GM12878 (cell line): ENCODE measurements at regions not wholly inside any gene's neighbourhood (a gene's known extent, or its start where the extent isn't known, plus 50 kb on each side); places are given as distances from the start of the nearest gene placed in this dataset.

Experiments used
- ATAC-seq: fragments of 200-7000 bp; cut with Tn5 transposase; 3 replicates; pipeline ENCODE4 v1.9.1; 2020; ENCODE audit warnings: mild to moderate bottlenecking, moderate library complexity
- BruUV-seq: library from RNA; stranded (reverse); fragments of 400-500 nt; replicated peaks from 2 replicates; lab custom pipeline; 2021; lab: Mats Ljungman, UMichigan
- CTCF ChIA-PET: fragments of 300-600 bp; sonication (Branson Sonifier 250); formaldehyde crosslinking; extraction: SDS; loops from one replicate; lab custom pipeline; 2021; ENCODE audit warnings: inconsistent platforms; lab: Yijun Ruan, JAX
- POLR2A ChIA-PET: fragments of 350-600 bp; formaldehyde crosslinking; extraction: SDS; loops from one replicate; lab custom pipeline; 2021; ENCODE audit warnings: inconsistent platforms; lab: Charles Lee
- RAD21 ChIA-PET: fragments of 300-600 bp; sonication (Branson Sonifier 250); formaldehyde crosslinking; loops from one replicate; lab custom pipeline; 2023; ENCODE audit warnings: antibody characterized with exemption; ENCODE audit not compliant: unreplicated experiment; lab: Charles Lee
- SMC1A ChIA-PET: fragments of 300-600 bp; sonication (Branson Sonifier 250); formaldehyde crosslinking; loops from one replicate; lab custom pipeline; 2023; ENCODE audit not compliant: unreplicated experiment, uncharacterized antibody; lab: Charles Lee
- DNase-seq: peaks from one replicate; pipeline ENCODE4 v3.0.0-alpha.2; 2011; ENCODE audit warnings: low read depth, low spot score
- FAIRE-seq: peaks from 3 replicates; lab custom pipeline; 2011; peaks lifted over from hg19 to GRCh38; lab: Jason Lieb, UNC
- H2AFZ ChIP-seq: 2 replicates; pipeline ENCODE4 v1.6.0; 2011; ENCODE audit warnings: low read depth, low read length, control low read depth; ENCODE audit not compliant: control insufficient read depth
- H3K27ac ChIP-seq: 2 replicates; pipeline ENCODE4 v1.5.1; 2011; ENCODE audit warnings: control low read depth; ENCODE audit not compliant: control insufficient read depth, insufficient read depth
- H3K27me3 ChIP-seq, 2 experiments: replicated peaks in 1 of 2; 2 replicates each; pipeline versions ENCODE4 v1.6.0 to v1.6.1; 2011; ENCODE audit warnings: low read length in 1 of 2; ENCODE audit not compliant: control insufficient read depth in 2 of 2, insufficient read depth in 2 of 2
- H3K36me3 ChIP-seq, 2 experiments: 2 replicates each; pipeline ENCODE4 v1.5.1; 2011; ENCODE audit warnings: low read length in 1 of 2; ENCODE audit not compliant: control insufficient read depth in 2 of 2, insufficient read depth in 2 of 2
- H3K4me1 ChIP-seq: 2 replicates; pipeline ENCODE4 v1.6.1; 2011; ENCODE audit warnings: mild to moderate bottlenecking, low read length, moderate library complexity, mixed read lengths; ENCODE audit not compliant: control insufficient read depth, insufficient read depth
- H3K4me2 ChIP-seq: 2 replicates; pipeline ENCODE4 v1.6.0; 2011; ENCODE audit warnings: control low read depth; ENCODE audit not compliant: control insufficient read depth, insufficient read depth
- H3K4me3 ChIP-seq: fragments of 200-600 bp; sonication (generic); 2 replicates; pipeline ENCODE4 v1.5.1; 2016
- H3K79me2 ChIP-seq: 2 replicates; pipeline ENCODE4 v1.6.0; 2011; ENCODE audit warnings: low read length; ENCODE audit not compliant: control insufficient read depth, insufficient read depth
- H3K9ac ChIP-seq: 2 replicates; pipeline ENCODE4 v1.8.0; 2011; ENCODE audit warnings: low read length, control low read depth, mixed read lengths; ENCODE audit not compliant: control insufficient read depth, insufficient read depth
- H3K9me3 ChIP-seq: replicated peaks from 3 replicates; pipeline ENCODE4 v1.5.1; 2011; ENCODE audit warnings: mild to moderate bottlenecking, low read length; ENCODE audit not compliant: control insufficient read depth, insufficient read depth
- H4K20me1 ChIP-seq: 2 replicates; pipeline ENCODE4 v1.6.0; 2011; ENCODE audit not compliant: control insufficient read depth, insufficient read depth
- ATF7 ChIP-seq: fragments of 450-650 bp; IDR thresholded peaks from 2 replicates; pipeline ENCODE4 v1.6.1; 2016; ENCODE audit warnings: low read depth, mild to moderate bottlenecking
- ETV6 ChIP-seq, 2 experiments: fragments of 450-650 bp in 1 of 2; IDR thresholded peaks in 1 of 2; conservative IDR thresholded peaks in 1 of 2; 2 replicates each; pipeline ENCODE4 v1.6.1; 2014; ENCODE audit warnings: antibody characterized with exemption in 1 of 2, borderline replicate concordance in 1 of 2, low read depth in 1 of 2, mild to moderate bottlenecking in 1 of 2, moderate library complexity in 1 of 2
- HCFC1 ChIP-seq: fragments of 150-350 bp; IDR thresholded peaks from 2 replicates; pipeline ENCODE4 v1.6.1; 2014; ENCODE audit warnings: low read length
- NR2C2 ChIP-seq: IDR thresholded peaks from 2 replicates; pipeline ENCODE4 v1.6.1; 2011; ENCODE audit warnings: borderline replicate concordance, low read depth; ENCODE audit not compliant: control insufficient read depth, insufficient read length
- POLR2A ChIP-seq: IDR thresholded peaks from 2 replicates; pipeline ENCODE4 v1.6.1; 2011; ENCODE audit warnings: low read depth, mild to moderate bottlenecking, low read length
- SUPT20H ChIP-seq: IDR thresholded peaks from 2 replicates; pipeline ENCODE4 v1.6.1; 2011; ENCODE audit warnings: low read depth, mild to moderate bottlenecking, low read length, moderate library complexity, borderline replicate concordance; ENCODE audit not compliant: control insufficient read depth
- YY1 ChIP-seq: IDR thresholded peaks from 2 replicates; pipeline ENCODE4 v1.6.1; 2011; ENCODE audit warnings: low read depth, mild to moderate bottlenecking, low read length
- ZNF622 ChIP-seq: fragments of 450-650 bp; IDR thresholded peaks from 2 replicates; pipeline ENCODE4 v1.6.1; 2017; ENCODE audit warnings: mild to moderate bottlenecking, inconsistent platforms
- WGBS: methylation state at CpG from one replicate; pipeline ENCODE4 v1.1.6; 2016; ENCODE audit warnings: low lambda C conversion rate; ENCODE audit not compliant: insufficient replicate concordance, insufficient coverage; ENCODE audit errors: missing lambda C conversion rate; 5-methylcytosine and 5-hydroxymethylcytosine counted together
- in situ Hi-C: fragments of 300-500 bp; cut with MboI; formaldehyde crosslinking; loops from 9 replicates; pipeline ENCODE4 v1.14.3; 2018; ENCODE audit warnings: mixed read lengths
- intact Hi-C: fragments of 100-400 bp; cut with micrococcal nuclease; formaldehyde crosslinking; loops from one replicate; pipeline ENCODE4 v1.14.2; 2022; ENCODE audit not compliant: unreplicated experiment
- TF ChIP-seq, protein P1 (sequence below): fragments of 450-650 bp; IDR thresholded peaks from 2 replicates; pipeline ENCODE4 v1.6.1; 2017; ENCODE audit warnings: antibody characterized with exemption, mild to moderate bottlenecking, moderate library complexity
- TF ChIP-seq, protein P2 (sequence below): fragments of 450-650 bp; IDR thresholded peaks from 2 replicates; pipeline ENCODE4 v1.6.1; 2016; ENCODE audit warnings: mild to moderate bottlenecking, moderate library complexity, borderline replicate concordance

DNA sequence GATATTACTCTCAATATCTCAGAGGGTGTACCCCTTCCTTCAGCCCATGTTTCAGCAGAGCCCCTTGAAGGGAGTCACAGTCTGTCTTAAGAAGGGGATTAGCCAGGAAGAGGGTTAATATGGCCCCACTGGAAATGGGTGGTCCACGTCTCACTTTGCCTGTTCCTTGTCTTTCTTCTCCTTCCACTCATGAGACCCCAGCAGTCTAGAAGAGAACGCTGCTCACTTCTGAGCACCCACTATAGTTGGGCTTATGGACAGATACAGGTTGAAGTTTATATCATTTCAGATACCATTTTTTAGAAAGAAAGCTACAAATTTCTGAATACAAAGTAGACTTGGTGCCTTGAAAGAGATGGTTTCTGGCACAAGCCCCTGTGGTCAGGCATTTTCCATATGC is 139.3 kb upstream of the API5 start:
- Histone ChIP-seq H3K27me3 (no peaks in the 10 kb centered on the region), H3K9me3 (no peaks in the 10 kb centered on the region; the same call in 2 of the 3 replicates), H3K36me3 (no peaks in the 10 kb centered on the region), H3K9ac (no peak overlapping the region), H3K79me2 (no peaks in the 10 kb centered on the region), H3K27ac (no peak overlapping the region), H4K20me1 (no peaks in the 10 kb centered on the region), H3K4me1 (no peaks in the 10 kb centered on the region), H3K4me2 (no peak overlapping the region), H2AFZ (no peak overlapping the region), H3K4me3 (no peak overlapping the region)
- SMC1A ChIA-PET: interaction anchor here (0.6 to 0.9 kb wide), 2 partner anchors 95 to 110 kb away, joined by 3 read pairs; no protein-coding TSS in a partner anchor
- no TSS peak for BruUV-seq
- WGBS: 0% methylated on average over 2 of the region's 2 CpGs
- CTCF ChIA-PET: interaction anchor here (1.0 kb wide), 1 partner anchor 10 kb away, joined by 3 read pairs; no protein-coding TSS in a partner anchor
- TF ChIP-seq POLR2A (no peak), YY1 (no peak), NR2C2 (no peak), SUPT20H (no peak), ZNF622 (no peak), HCFC1 (no peak), ATF7 (no peak), ETV6 (conservative IDR thresholded peaks at IDR 0.05 in 1 of 2, IDR thresholded peaks at IDR 0.05 in 1 of 2; ENCODE audit: borderline replicate concordance in 1 of 2, low read depth in 1 of 2) (no peak)
- TF ChIP-seq, protein P1, sequence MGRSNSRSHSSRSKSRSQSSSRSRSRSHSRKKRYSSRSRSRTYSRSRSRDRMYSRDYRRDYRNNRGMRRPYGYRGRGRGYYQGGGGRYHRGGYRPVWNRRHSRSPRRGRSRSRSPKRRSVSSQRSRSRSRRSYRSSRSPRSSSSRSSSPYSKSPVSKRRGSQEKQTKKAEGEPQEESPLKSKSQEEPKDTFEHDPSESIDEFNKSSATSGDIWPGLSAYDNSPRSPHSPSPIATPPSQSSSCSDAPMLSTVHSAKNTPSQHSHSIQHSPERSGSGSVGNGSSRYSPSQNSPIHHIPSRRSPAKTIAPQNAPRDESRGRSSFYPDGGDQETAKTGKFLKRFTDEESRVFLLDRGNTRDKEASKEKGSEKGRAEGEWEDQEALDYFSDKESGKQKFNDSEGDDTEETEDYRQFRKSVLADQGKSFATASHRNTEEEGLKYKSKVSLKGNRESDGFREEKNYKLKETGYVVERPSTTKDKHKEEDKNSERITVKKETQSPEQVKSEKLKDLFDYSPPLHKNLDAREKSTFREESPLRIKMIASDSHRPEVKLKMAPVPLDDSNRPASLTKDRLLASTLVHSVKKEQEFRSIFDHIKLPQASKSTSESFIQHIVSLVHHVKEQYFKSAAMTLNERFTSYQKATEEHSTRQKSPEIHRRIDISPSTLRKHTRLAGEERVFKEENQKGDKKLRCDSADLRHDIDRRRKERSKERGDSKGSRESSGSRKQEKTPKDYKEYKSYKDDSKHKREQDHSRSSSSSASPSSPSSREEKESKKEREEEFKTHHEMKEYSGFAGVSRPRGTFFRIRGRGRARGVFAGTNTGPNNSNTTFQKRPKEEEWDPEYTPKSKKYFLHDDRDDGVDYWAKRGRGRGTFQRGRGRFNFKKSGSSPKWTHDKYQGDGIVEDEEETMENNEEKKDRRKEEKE: no peak
- TF ChIP-seq, protein P2, sequence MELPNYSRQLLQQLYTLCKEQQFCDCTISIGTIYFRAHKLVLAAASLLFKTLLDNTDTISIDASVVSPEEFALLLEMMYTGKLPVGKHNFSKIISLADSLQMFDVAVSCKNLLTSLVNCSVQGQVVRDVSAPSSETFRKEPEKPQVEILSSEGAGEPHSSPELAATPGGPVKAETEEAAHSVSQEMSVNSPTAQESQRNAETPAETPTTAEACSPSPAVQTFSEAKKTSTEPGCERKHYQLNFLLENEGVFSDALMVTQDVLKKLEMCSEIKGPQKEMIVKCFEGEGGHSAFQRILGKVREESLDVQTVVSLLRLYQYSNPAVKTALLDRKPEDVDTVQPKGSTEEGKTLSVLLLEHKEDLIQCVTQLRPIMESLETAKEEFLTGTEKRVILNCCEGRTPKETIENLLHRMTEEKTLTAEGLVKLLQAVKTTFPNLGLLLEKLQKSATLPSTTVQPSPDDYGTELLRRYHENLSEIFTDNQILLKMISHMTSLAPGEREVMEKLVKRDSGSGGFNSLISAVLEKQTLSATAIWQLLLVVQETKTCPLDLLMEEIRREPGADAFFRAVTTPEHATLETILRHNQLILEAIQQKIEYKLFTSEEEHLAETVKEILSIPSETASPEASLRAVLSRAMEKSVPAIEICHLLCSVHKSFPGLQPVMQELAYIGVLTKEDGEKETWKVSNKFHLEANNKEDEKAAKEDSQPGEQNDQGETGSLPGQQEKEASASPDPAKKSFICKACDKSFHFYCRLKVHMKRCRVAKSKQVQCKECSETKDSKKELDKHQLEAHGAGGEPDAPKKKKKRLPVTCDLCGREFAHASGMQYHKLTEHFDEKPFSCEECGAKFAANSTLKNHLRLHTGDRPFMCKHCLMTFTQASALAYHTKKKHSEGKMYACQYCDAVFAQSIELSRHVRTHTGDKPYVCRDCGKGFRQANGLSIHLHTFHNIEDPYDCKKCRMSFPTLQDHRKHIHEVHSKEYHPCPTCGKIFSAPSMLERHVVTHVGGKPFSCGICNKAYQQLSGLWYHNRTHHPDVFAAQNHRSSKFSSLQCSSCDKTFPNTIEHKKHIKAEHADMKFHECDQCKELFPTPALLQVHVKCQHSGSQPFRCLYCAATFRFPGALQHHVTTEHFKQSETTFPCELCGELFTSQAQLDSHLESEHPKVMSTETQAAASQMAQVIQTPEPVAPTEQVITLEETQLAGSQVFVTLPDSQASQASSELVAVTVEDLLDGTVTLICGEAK: no peak
- FAIRE-seq (no peak), ATAC-seq (no peak), DNase-seq (no peak)
- RAD21 ChIA-PET: no interaction called here
- intact Hi-C loops (no loop called here), in situ Hi-C loops (no loop called here)
- POLR2A ChIA-PET: no interaction called here
